Pancreas (tissue), 10 donors: ENCODE measurements at regions not wholly inside any gene's neighbourhood (a gene's known extent, or its start where the extent isn't known, plus 50 kb on each side); places are given as distances from the start of the nearest gene placed in this dataset.

ENCODE experiments used
- ATAC-seq, 4 donors: fragments of 200-7000 bp; cut with Tn5 transposase; one replicate each; pipeline versions ENCODE4 v1.8.0 to v1.9.1; 2020; ENCODE audit warnings: mild to moderate bottlenecking in 4 of 4, moderate library complexity in 4 of 4
- DNase-seq, 6 donors: peaks; one replicate each; pipeline ENCODE4 v3.0.0-alpha.2; 2020
- FAIRE-seq: peaks from 2 replicates; lab custom pipeline; 2012; peaks lifted over from hg19 to GRCh38; lab: Jason Lieb, UNC
- H3K27ac ChIP-seq, 4 donors: fragments of 200-600 bp; sonication (generic); 1 replicate in 3 of 4; 2 replicates in 1 of 4; pipeline versions ENCODE4 v1.5.0 to v1.8.0; 2020
- H3K27me3 ChIP-seq, 4 donors: fragments of 200-600 bp; one replicate each; pipeline ENCODE4 v1.8.0; 2021
- H3K36me3 ChIP-seq, 3 donors: fragments of 200-600 bp; sonication (generic) in 1 of 3; one replicate each; pipeline versions ENCODE4 v1.5.0 to v1.8.0; 2020 to 2021
- H3K4me1 ChIP-seq, 3 donors: fragments of 200-600 bp; one replicate each; pipeline ENCODE4 v1.8.0; 2021
- H3K4me3 ChIP-seq, 4 donors: fragments of 200-600 bp; sonication (generic) in 2 of 4; one replicate each; pipeline versions ENCODE4 v1.5.0 to v1.8.0; 2020 to 2021
- H3K9me3 ChIP-seq, 4 donors: fragments of 200-600 bp; one replicate each; pipeline ENCODE4 v1.8.0; 2021
- CTCF ChIP-seq, 4 donors: fragments of 200-600 bp; sonication (generic) in 3 of 4; IDR thresholded peaks; one replicate each; pipeline versions ENCODE4 v1.5.0 to v1.8.0; 2021; ENCODE audit warnings: antibody characterized with exemption in 4 of 4
- WGBS, 2 donors: extraction: QIAGEN DNeasy Blood & Tissue Kit; methylation state at CpG; one replicate each; pipeline ENCODE4 v1.1.7; 2013; 5-methylcytosine and 5-hydroxymethylcytosine counted together
- intact Hi-C, 3 donors: fragments of 100-400 bp; cut with DNase I; formaldehyde crosslinking; loops; one replicate each; pipeline versions ENCODE4 v1.11.1 to v1.14.2; 2022
- donor health status: healthy with polysubstance abuse.
- donor health status: DM: no; HTN: no; CAD: no; lungs with moderate emphysema.
- donor health status: DM: no; HTN: no; CAD: no.
- donor health status: control.
- donor health status: control.
- donor health status: Bipolar disorder and iron deficiency.
- donor health status: DM: yes; HTN: yes; CAD: no.
- donor health status: DM: no; HTN: no; CAD: no.
- donor health status: DM: no; HTN: no; CAD: no.
- donor health status: DM: yes; HTN: yes; CAD: no.

GRCh38 chr17:5698959-5699358, 114.7 kb upstream of the NLRP1 start:
- TF ChIP-seq CTCF (IDR thresholded peaks at IDR 0.05), result no peak
- ATAC-seq (no peak), FAIRE-seq (no peak), DNase-seq (no peak)
- Histone ChIP-seq H3K27me3 (no peaks in the 10 kb centered on the region), H3K9me3 (no peaks in the 10 kb centered on the region), H3K36me3 (no peaks in the 10 kb centered on the region), H3K27ac (no peak overlapping the region), H3K4me1 (no peaks in the 10 kb centered on the region), H3K4me3 (no peak overlapping the region)
- intact Hi-C loops, result no loop called here

- WGBS, 2 donors, result 15 to 26% methylated on average over 7 of the region's 7 CpGs
- no peak overlapping the region for H3K4me3 ChIP-seq
- DNase-seq, result no peak
- ATAC-seq, result no peak
- no peak for FAIRE-seq
- no peak overlapping the region for H3K27ac ChIP-seq
- no peak for TF ChIP-seq CTCF (IDR thresholded peaks at IDR 0.05)
- intact Hi-C loops, result no loop called here
- H3K9me3 ChIP-seq, result no peaks in the 10 kb centered on the region
- no peaks in the 10 kb centered on the region for H3K36me3 ChIP-seq
- no peaks in the 10 kb centered on the region for H3K27me3 ChIP-seq
- H3K4me1 ChIP-seq, result no peaks in the 10 kb centered on the region
Measured at GRCh38 chr17:5699814-5700213, 115.5 kb upstream of the NLRP1 start.

GRCh38 chr17:5700745-5701144, 116.4 kb upstream of the NLRP1 start:
- intact Hi-C loops, result no loop called here
- DNase-seq, result no peak
- Histone ChIP-seq H3K9me3 (no peaks in the 10 kb centered on the region), H3K4me3 (no peak overlapping the region), H3K36me3 (no peaks in the 10 kb centered on the region), H3K27ac (no peak overlapping the region), H3K4me1 (no peaks in the 10 kb centered on the region), H3K27me3 (no peaks in the 10 kb centered on the region)
- no peak for TF ChIP-seq CTCF (IDR thresholded peaks at IDR 0.05)
- ATAC-seq, result no peak
- WGBS, 2 donors, result 42 to 50% methylated on average over 2 of the region's 2 CpGs
- no peak for FAIRE-seq

- no peak for TF ChIP-seq CTCF (IDR thresholded peaks at IDR 0.05)
- H3K36me3 ChIP-seq, result no peaks in the 10 kb centered on the region
- no peak overlapping the region for H3K27ac ChIP-seq
- no peaks in the 10 kb centered on the region for H3K27me3 ChIP-seq
- DNase-seq, result no peak
- no peak overlapping the region for H3K4me3 ChIP-seq
- FAIRE-seq, result no peak
- no peaks in the 10 kb centered on the region for H3K9me3 ChIP-seq
- no peaks in the 10 kb centered on the region for H3K4me1 ChIP-seq
- intact Hi-C loops, result no loop called here
- peak in 1 of 4 donors; percentile 55 for ATAC-seq
- WGBS, 2 donors, result 16 to 28% methylated on average over 3 of the region's 3 CpGs
Measured at GRCh38 chr17:5701381-5701780, 117.1 kb upstream of the NLRP1 start.

- 66 to 73% methylated on average over 6 of the region's 6 CpGs for WGBS, 2 donors
- FAIRE-seq (no peak), DNase-seq (no peak), ATAC-seq (no peak)
- no peak for TF ChIP-seq CTCF (IDR thresholded peaks at IDR 0.05)
- H3K4me3 ChIP-seq, result no peak overlapping the region
- no peaks in the 10 kb centered on the region for H3K27me3 ChIP-seq
- no peak overlapping the region for H3K27ac ChIP-seq
- H3K36me3 ChIP-seq, result no peaks in the 10 kb centered on the region
- intact Hi-C loops, result no loop called here
- no peaks in the 10 kb centered on the region for H3K4me1 ChIP-seq
- no peaks in the 10 kb centered on the region for H3K9me3 ChIP-seq
Measured at GRCh38 chr17:5702951-5703510, 118.7 kb upstream of the NLRP1 start.
